LNCaP clone FGC (cell line): ENCODE measurements at regions not wholly inside any gene's neighbourhood (a gene's known extent, or its start where the extent isn't known, plus 50 kb on each side); places are given as distances from the start of the nearest gene placed in this dataset.

Experiments
- DNase-seq: peaks from one replicate; pipeline ENCODE4 v3.0.0-alpha.2; 2011; ENCODE audit warnings: low read depth
- H3K4me3 ChIP-seq: 2 replicates; pipeline ENCODE4 v1.5.1; 2011; ENCODE audit warnings: mild to moderate bottlenecking, low read depth, low read length, control low read depth
- CTCF ChIP-seq: IDR thresholded peaks from 2 replicates; pipeline ENCODE4 v1.5.1; 2012; ENCODE audit warnings: mild to moderate bottlenecking; ENCODE audit not compliant: control insufficient read depth, insufficient read depth; ENCODE audit errors: extremely low read depth

GRCh38 chr2:38502107-38502506 is 100.6 kb downstream of the HNRNPLL start:
- DNase-seq, result no peak
- TF ChIP-seq CTCF, result no peak
- no peak overlapping the region for H3K4me3 ChIP-seq

- H3K4me3 ChIP-seq, result no peak overlapping the region
- TF ChIP-seq CTCF, result no peak
- no peak for DNase-seq
Observed at GRCh38 chr2:38500283-38500634, 102.5 kb downstream of the HNRNPLL start.

- H3K4me3 ChIP-seq, result no peak overlapping the region
- DNase-seq, result no peak
- TF ChIP-seq CTCF, result no peak
Observed at GRCh38 chr2:38499548-38500282, 103.0 kb downstream of the HNRNPLL start.

GRCh38 chr2:38498045-38498481 is 104.7 kb downstream of the HNRNPLL start:
- no peak for TF ChIP-seq CTCF
- no peak overlapping the region for H3K4me3 ChIP-seq
- DNase-seq, result no peak

GRCh38 chr2:38497670-38498037 is 105.1 kb downstream of the HNRNPLL start:
- H3K4me3 ChIP-seq, result no peak overlapping the region
- TF ChIP-seq CTCF, result no peak
- DNase-seq, result no peak

- H3K4me3 ChIP-seq, result no peak overlapping the region
- TF ChIP-seq CTCF, result no peak
- no peak for DNase-seq
Observed at GRCh38 chr2:38496927-38497669, 105.6 kb downstream of the HNRNPLL start.
